C4-2B (cell line): ENCODE measurements at regions not wholly inside any gene's neighbourhood (a gene's known extent, or its start where the extent isn't known, plus 50 kb on each side); places are given as distances from the start of the nearest gene placed in this dataset.

ENCODE experiments used
- H3K27ac ChIP-seq: fragments of 450-650 bp; 2 replicates; pipeline ENCODE4 v1.5.1; 2017
- ZFX ChIP-seq: fragments of 450-650 bp; IDR thresholded peaks from 2 replicates; pipeline ENCODE4 v1.6.1; 2017
- TF ChIP-seq, protein P1 (sequence below): fragments of 450-650 bp; conservative IDR thresholded peaks from 2 replicates; pipeline ENCODE4 v1.5.1; 2017; ENCODE audit warnings: mild to moderate bottlenecking

GRCh38 chr4:123250843-123251242 lies 145.8 kb upstream of the SPRY1 start:
- TF ChIP-seq, protein P1, sequence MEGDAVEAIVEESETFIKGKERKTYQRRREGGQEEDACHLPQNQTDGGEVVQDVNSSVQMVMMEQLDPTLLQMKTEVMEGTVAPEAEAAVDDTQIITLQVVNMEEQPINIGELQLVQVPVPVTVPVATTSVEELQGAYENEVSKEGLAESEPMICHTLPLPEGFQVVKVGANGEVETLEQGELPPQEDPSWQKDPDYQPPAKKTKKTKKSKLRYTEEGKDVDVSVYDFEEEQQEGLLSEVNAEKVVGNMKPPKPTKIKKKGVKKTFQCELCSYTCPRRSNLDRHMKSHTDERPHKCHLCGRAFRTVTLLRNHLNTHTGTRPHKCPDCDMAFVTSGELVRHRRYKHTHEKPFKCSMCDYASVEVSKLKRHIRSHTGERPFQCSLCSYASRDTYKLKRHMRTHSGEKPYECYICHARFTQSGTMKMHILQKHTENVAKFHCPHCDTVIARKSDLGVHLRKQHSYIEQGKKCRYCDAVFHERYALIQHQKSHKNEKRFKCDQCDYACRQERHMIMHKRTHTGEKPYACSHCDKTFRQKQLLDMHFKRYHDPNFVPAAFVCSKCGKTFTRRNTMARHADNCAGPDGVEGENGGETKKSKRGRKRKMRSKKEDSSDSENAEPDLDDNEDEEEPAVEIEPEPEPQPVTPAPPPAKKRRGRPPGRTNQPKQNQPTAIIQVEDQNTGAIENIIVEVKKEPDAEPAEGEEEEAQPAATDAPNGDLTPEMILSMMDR, result no peak
- no peak for TF ChIP-seq ZFX
- no peak overlapping the region for H3K27ac ChIP-seq

GRCh38 chr4:123255971-123256370 lies 140.6 kb upstream of the SPRY1 start:
- no peak for TF ChIP-seq ZFX
- TF ChIP-seq, protein P1, result no peak
- no peak overlapping the region for H3K27ac ChIP-seq

DNA sequence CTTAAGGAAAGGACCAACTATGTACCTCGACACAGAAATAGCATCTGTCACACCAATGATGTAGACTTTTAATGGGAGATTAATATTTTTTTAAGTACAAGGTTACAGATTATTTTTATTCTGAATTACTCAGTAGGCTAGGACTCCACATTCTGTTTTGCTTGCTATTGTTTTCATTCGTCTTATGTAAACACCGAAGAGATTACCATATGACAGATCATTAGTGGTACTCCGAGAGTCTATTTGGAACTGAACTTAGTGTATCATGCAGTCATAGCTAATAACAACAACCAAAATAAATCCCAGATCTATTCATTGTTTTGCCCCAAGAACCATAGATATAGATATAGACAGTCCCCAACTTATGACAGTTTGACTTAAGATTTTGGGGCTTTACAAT lies 139.7 kb upstream of the SPRY1 start:
- TF ChIP-seq, protein P1, result no peak
- no peak for TF ChIP-seq ZFX
- H3K27ac ChIP-seq, result no peak overlapping the region

DNA sequence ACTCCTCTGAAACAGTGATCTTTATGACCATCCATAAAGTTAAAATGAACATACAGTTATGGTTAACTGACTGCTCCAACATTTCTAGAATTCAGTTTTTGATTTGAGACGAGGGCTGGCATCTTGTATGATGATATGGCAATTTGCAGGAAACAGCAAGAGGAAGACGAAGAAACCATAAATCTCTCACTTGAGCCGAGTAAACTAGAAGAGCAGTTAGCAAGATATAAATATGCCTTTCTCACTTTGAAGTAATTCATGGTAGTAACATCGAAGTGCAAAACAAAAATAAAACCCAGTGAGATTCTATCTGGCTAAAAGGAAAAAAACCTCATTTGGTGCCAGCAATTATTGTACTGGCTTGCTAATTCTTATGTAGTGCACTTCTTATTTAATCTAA lies 139.0 kb upstream of the SPRY1 start:
- no peak for TF ChIP-seq ZFX
- TF ChIP-seq, protein P1, result no peak
- H3K27ac ChIP-seq, result no peak overlapping the region

- TF ChIP-seq ZFX, result no peak
- TF ChIP-seq, protein P1, result no peak
Measured at GRCh38 chr4:123259676-123260646, 136.6 kb upstream of the SPRY1 start.

GRCh38 chr4:123260653-123261052 lies 135.9 kb upstream of the SPRY1 start:
- TF ChIP-seq, protein P1, result no peak
- no peak for TF ChIP-seq ZFX
- no peak overlapping the region for H3K27ac ChIP-seq

More at GRCh38 chr4:123259676-123260646, 136.6 kb upstream of the SPRY1 start:
- H3K27ac ChIP-seq, result no peak overlapping the region

DNA sequence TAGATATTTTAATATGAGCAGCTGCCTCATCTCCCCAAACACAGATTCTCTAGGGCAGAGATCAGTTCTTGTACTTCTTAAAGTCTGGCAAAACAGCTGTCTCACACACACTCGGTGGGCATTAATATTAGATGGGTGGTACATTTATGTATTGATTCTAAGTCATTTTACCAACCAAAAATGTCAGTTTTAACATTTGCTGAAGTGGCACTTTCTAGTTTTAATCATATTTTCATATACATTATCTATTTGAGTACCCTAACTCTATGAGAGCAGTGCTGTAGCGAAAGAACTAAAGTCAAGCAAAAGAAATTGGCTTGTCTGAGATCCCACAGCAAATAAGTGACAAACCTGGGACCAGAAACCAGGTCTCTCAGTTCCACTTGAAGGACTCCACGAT lies 134.5 kb upstream of the SPRY1 start:
- TF ChIP-seq ZFX, result no peak
- TF ChIP-seq, protein P1, result no peak
- no peak overlapping the region for H3K27ac ChIP-seq
